Activated B cell treated with CpG ODN at 0.5 μM for 24 hours (primary cell): ENCODE measurements at regions not wholly inside any gene's neighbourhood (a gene's known extent, or its start where the extent isn't known, plus 50 kb on each side); places are given as distances from the start of the nearest gene placed in this dataset.

ENCODE experiments used
- ATAC-seq: fragments of 200-7000 bp; cut with Tn5 transposase; one replicate; pipeline ENCODE4 v1.10.0; 2021; ENCODE audit warnings: low read depth, mild to moderate bottlenecking, moderate library complexity
- CTCF ChIA-PET: fragments of 350-600 bp; sonication (Branson Sonifier 250); formaldehyde crosslinking; loops from one replicate; lab custom pipeline; 2021; ENCODE audit warnings: antibody characterized with exemption; lab: Charles Lee
- POLR2A ChIA-PET: fragments of 350-600 bp; sonication (Branson Sonifier 250); formaldehyde crosslinking; loops from one replicate; lab custom pipeline; 2021; ENCODE audit warnings: antibody characterized with exemption; lab: Charles Lee
- DNase-seq: peaks from one replicate; pipeline ENCODE4 v3.0.0; 2022
- H3K27ac Mint-ChIP-seq: one replicate; pipeline ENCODE4 v1.8.0; 2020; ENCODE audit warnings: mixed read lengths
- H3K27me3 Mint-ChIP-seq: one replicate; pipeline ENCODE4 v1.8.0; 2021; ENCODE audit warnings: mixed read lengths
- H3K36me3 Mint-ChIP-seq: one replicate; pipeline ENCODE4 v1.8.0; 2021; ENCODE audit warnings: low read depth, mixed read lengths
- H3K4me1 Mint-ChIP-seq: one replicate; pipeline ENCODE4 v1.8.0; 2021; ENCODE audit warnings: mixed read lengths
- H3K4me3 Mint-ChIP-seq: one replicate; pipeline ENCODE4 v1.8.0; 2020; ENCODE audit warnings: mild to moderate bottlenecking, mixed read lengths
- H3K9me3 Mint-ChIP-seq: one replicate; pipeline ENCODE4 v1.8.0; 2020; ENCODE audit warnings: mixed read lengths
- CTCF ChIP-seq: fragments of 200-600 bp; IDR thresholded peaks from one replicate; pipeline ENCODE4 v1.8.0; 2022; ENCODE audit warnings: antibody characterized with exemption, mild to moderate bottlenecking
- intact Hi-C: fragments of 100-400 bp; cut with micrococcal nuclease; formaldehyde crosslinking; loops from one replicate; pipeline ENCODE4 v1.15.1; 2024

GRCh38 chr3:10723991-10724390, 92.0 kb upstream of the SLC6A11 start:
- Mint-ChIP-seq H3K27ac (no peak overlapping the region), H3K4me1 (no peaks in the 10 kb centered on the region), H3K4me3 (no peak overlapping the region), H3K36me3 (no peaks in the 10 kb centered on the region), H3K9me3 (no peaks in the 10 kb centered on the region), H3K27me3 (peaks cover 13% of the 10 kb centered on the region)
- intact Hi-C loops, result no loop called here
- ATAC-seq (no peak), DNase-seq (no peak)
- POLR2A ChIA-PET, result no interaction called here
- CTCF ChIA-PET, result no interaction called here
- no peak for TF ChIP-seq CTCF

- no peak for ATAC-seq
Measured at GRCh38 chr3:10725067-10725466, 91.0 kb upstream of the SLC6A11 start.

GRCh38 chr3:10725846-10726245, 90.2 kb upstream of the SLC6A11 start:
- no peak for ATAC-seq
- Mint-ChIP-seq H3K4me3 (no peak overlapping the region), H3K27me3 (peaks cover 18% of the 10 kb centered on the region), H3K36me3 (no peaks in the 10 kb centered on the region), H3K27ac (no peak overlapping the region), H3K9me3 (no peaks in the 10 kb centered on the region), H3K4me1 (no peaks in the 10 kb centered on the region)
- DNase-seq, result no peak
- TF ChIP-seq CTCF, result no peak
- CTCF ChIA-PET, result no interaction called here
- intact Hi-C loops, result no loop called here
- POLR2A ChIA-PET, result no interaction called here

More at GRCh38 chr3:10725067-10725466, 91.0 kb upstream of the SLC6A11 start:
- peaks cover 18% of the 10 kb centered on the region for H3K27me3 Mint-ChIP-seq
- intact Hi-C loops, result no loop called here
- no peak for TF ChIP-seq CTCF
- H3K4me1 Mint-ChIP-seq, result no peaks in the 10 kb centered on the region
- H3K27ac Mint-ChIP-seq, result no peak overlapping the region
- no peaks in the 10 kb centered on the region for H3K36me3 Mint-ChIP-seq
- H3K9me3 Mint-ChIP-seq, result no peaks in the 10 kb centered on the region
- no peak for DNase-seq
- CTCF ChIA-PET, result no interaction called here
- H3K4me3 Mint-ChIP-seq, result no peak overlapping the region
- POLR2A ChIA-PET, result no interaction called here

GRCh38 chr3:10726787-10727186, 89.2 kb upstream of the SLC6A11 start:
- ChIA-PET CTCF (no interaction called here), POLR2A (no interaction called here)
- Mint-ChIP-seq H3K4me3 (no peak overlapping the region), H3K4me1 (no peaks in the 10 kb centered on the region), H3K36me3 (no peaks in the 10 kb centered on the region), H3K9me3 (peaks cover 4% of the 10 kb centered on the region), H3K27me3 (peaks cover 18% of the 10 kb centered on the region), H3K27ac (no peak overlapping the region)
- intact Hi-C loops, result no loop called here
- ATAC-seq, result no peak
- no peak for TF ChIP-seq CTCF
- no peak for DNase-seq

GRCh38 chr3:10729439-10729838, 86.6 kb upstream of the SLC6A11 start:
- POLR2A ChIA-PET, result no interaction called here
- ATAC-seq (no peak), DNase-seq (no peak)
- Mint-ChIP-seq H3K9me3 (peaks cover 25% of the 10 kb centered on the region), H3K4me3 (no peak overlapping the region), H3K27ac (no peak overlapping the region), H3K36me3 (no peaks in the 10 kb centered on the region), H3K4me1 (no peaks in the 10 kb centered on the region), H3K27me3 (peaks cover 15% of the 10 kb centered on the region)
- CTCF ChIA-PET, result interaction anchor here (1.9 kb wide), 1 partner anchor 9 kb away, joined by 14 read pairs; no protein-coding TSS in a partner anchor
- intact Hi-C loops, result no loop called here
- no peak for TF ChIP-seq CTCF
